Stimulated activated CD8-positive, alpha-beta memory T cell treated with anti-CD3 and anti-CD28 coated beads, Interleukin-12 subunit alpha, Interleukin-12 subunit beta, amount 100 ng/mL, for 4 hours (primary cell): ENCODE measurements at regions not wholly inside any gene's neighbourhood (a gene's known extent, or its start where the extent isn't known, plus 50 kb on each side); places are given as distances from the start of the nearest gene placed in this dataset.
A peak's percentile ranks its signal among the peaks of the same experiment; 100 is the strongest.
"Not testable (repeated sequence)": the region's sequence is repeated elsewhere in the genome, so short reads cannot be mapped to it uniquely, and the experiment has no call there.

Experiments used
- DNase-seq: peaks from one replicate; pipeline ENCODE4 v3.0.0-alpha.2; 2020; ENCODE audit warnings: low read depth

- not testable (repeated sequence) for DNase-seq
These were observed 96.2 kb downstream of the BDH1 start for GRCh38 chr3:197459571-197459970.

GRCh38 chr3:197458906-197459470, 96.8 kb downstream of the BDH1 start:
- DNase-seq = no peak

GRCh38 chr3:197458179-197458707, 97.5 kb downstream of the BDH1 start:
- no peak for DNase-seq

GRCh38 chr3:197456261-197457091, 99.3 kb downstream of the BDH1 start:
- DNase-seq = peak; percentile 11

- not testable (repeated sequence) for DNase-seq
These were observed 100.9 kb downstream of the BDH1 start for GRCh38 chr3:197454841-197455240.

GRCh38 chr3:197454014-197454413, 101.8 kb downstream of the BDH1 start:
- DNase-seq = no peak

- DNase-seq = no peak
These were observed 105.0 kb downstream of the BDH1 start for GRCh38 chr3:197450810-197451209.

GRCh38 chr3:197450308-197450707, 105.5 kb downstream of the BDH1 start:
- DNase-seq = no peak

GRCh38 chr3:197449181-197449580, 106.6 kb downstream of the BDH1 start:
- DNase-seq = not testable (repeated sequence)

GRCh38 chr3:197447781-197448180, 108.0 kb downstream of the BDH1 start:
- not testable (repeated sequence) for DNase-seq

GRCh38 chr3:197447057-197447456, 108.7 kb downstream of the BDH1 start:
- DNase-seq = no peak

- DNase-seq = no peak
These were observed 109.1 kb downstream of the BDH1 start for GRCh38 chr3:197446700-197447056.

GRCh38 chr3:197445896-197446699, 109.7 kb downstream of the BDH1 start:
- no peak for DNase-seq

GRCh38 chr3:197444793-197445379, 110.9 kb downstream of the BDH1 start:
- no peak for DNase-seq

- no peak for DNase-seq
These were observed 112.3 kb downstream of the BDH1 start for GRCh38 chr3:197443506-197443905.

- DNase-seq = no peak
These were observed 115.0 kb downstream of the BDH1 start for GRCh38 chr3:197440717-197441303.

GRCh38 chr3:197438906-197439305, 116.9 kb downstream of the BDH1 start:
- no peak for DNase-seq

- no peak for DNase-seq
These were observed 120.3 kb downstream of the BDH1 start for GRCh38 chr3:197435426-197435825.

GRCh38 chr3:197434830-197435229, 120.9 kb downstream of the BDH1 start:
- no peak for DNase-seq

- DNase-seq = no peak
These were observed 123.2 kb downstream of the BDH1 start for GRCh38 chr3:197432384-197433127.

- no peak for DNase-seq
These were observed 124.3 kb downstream of the BDH1 start for GRCh38 chr3:197431346-197431910.
